PC-9 (cell line): ENCODE measurements at regions not wholly inside any gene's neighbourhood (a gene's known extent, or its start where the extent isn't known, plus 50 kb on each side); places are given as distances from the start of the nearest gene placed in this dataset.

Source experiments
- BruUV-seq: library from RNA; stranded (reverse); fragments of 400-500 nt; replicated peaks from 2 replicates; lab custom pipeline; 2021; lab: Mats Ljungman, UMichigan
- CTCF ChIA-PET: fragments of 300-600 bp; sonication (Branson Sonifier 250); formaldehyde crosslinking; loops from one replicate; lab custom pipeline; 2022; ENCODE audit warnings: antibody characterized with exemption; lab: Charles Lee
- POLR2A ChIA-PET: fragments of 300-600 bp; sonication (Branson Sonifier 250); formaldehyde crosslinking; loops from one replicate; lab custom pipeline; 2022; ENCODE audit warnings: antibody characterized with exemption; ENCODE audit not compliant: unreplicated experiment; lab: Charles Lee
- DNase-seq, 2 experiments: peaks; one replicate each; pipeline versions ENCODE4 v3.0.0 to v3.0.0-alpha.2; 2015 to 2022; ENCODE audit warnings: mixed read lengths in 1 of 2
- H2AFZ ChIP-seq: fragments of 200-600 bp; sonication (generic); 2 replicates; pipeline ENCODE4 v1.8.1; 2017; ENCODE audit warnings: antibody characterized with exemption
- H3F3A ChIP-seq: fragments of 200-600 bp; sonication (generic); 2 replicates; pipeline ENCODE4 v1.8.1; 2017; ENCODE audit warnings: antibody characterized with exemption, mild to moderate bottlenecking, low read depth; ENCODE audit not compliant: insufficient read depth
- H3K27ac ChIP-seq: fragments of 200-600 bp; sonication (generic); 2 replicates; pipeline ENCODE4 v1.6.1; 2016; ENCODE audit warnings: mixed run types
- H3K27me3 ChIP-seq: fragments of 200-600 bp; sonication (generic); 2 replicates; pipeline ENCODE4 v1.6.1; 2016; ENCODE audit warnings: low read depth, mixed run types; ENCODE audit not compliant: insufficient read depth
- H3K36me3 ChIP-seq: fragments of 200-600 bp; sonication (generic); 2 replicates; pipeline ENCODE4 v1.6.1; 2016; ENCODE audit warnings: low read depth, mixed run types
- H3K4me1 ChIP-seq: fragments of 200-600 bp; sonication (generic); replicated peaks from 2 replicates; pipeline ENCODE4 v1.6.1; 2016; ENCODE audit warnings: mixed run types; ENCODE audit not compliant: insufficient read depth
- H3K4me2 ChIP-seq: fragments of 200-600 bp; sonication (generic); 2 replicates; pipeline ENCODE4 v1.6.1; 2017; ENCODE audit warnings: mixed run types
- H3K4me3 ChIP-seq: fragments of 200-600 bp; sonication (generic); 2 replicates; pipeline ENCODE4 v1.6.1; 2016; ENCODE audit warnings: mixed run types
- H3K79me2 ChIP-seq: fragments of 200-600 bp; sonication (generic); 2 replicates; pipeline ENCODE4 v1.6.1; 2017; ENCODE audit warnings: low read depth, mixed run types
- H3K9me2 ChIP-seq: fragments of 200-600 bp; sonication (generic); 2 replicates; pipeline ENCODE4 v1.8.1; 2017; ENCODE audit warnings: mild to moderate bottlenecking; ENCODE audit not compliant: insufficient read depth
- H3K9me3 ChIP-seq: fragments of 200-600 bp; sonication (generic); 2 replicates; pipeline ENCODE4 v1.8.1; 2016; ENCODE audit warnings: low read depth; ENCODE audit not compliant: insufficient read depth
- H4K20me1 ChIP-seq: fragments of 200-600 bp; sonication (generic); 2 replicates; pipeline ENCODE4 v1.8.1; 2017; ENCODE audit not compliant: insufficient read depth
- EZH2 ChIP-seq: fragments of 200-600 bp; sonication (generic); IDR thresholded peaks from 2 replicates; pipeline ENCODE4 v1.8.0; 2017; ENCODE audit warnings: antibody characterized with exemption, low read depth
- intact Hi-C: fragments of 100-400 bp; cut with micrococcal nuclease; formaldehyde crosslinking; loops from one replicate; pipeline ENCODE4 v1.10.0; 2022; ENCODE audit not compliant: unreplicated experiment
- TF ChIP-seq, protein P1 (sequence below): fragments of 200-600 bp; sonication (generic); conservative IDR thresholded peaks from 2 replicates; pipeline ENCODE4 v1.6.1; 2017; ENCODE audit warnings: mixed run types, antibody characterized with exemption, mild to moderate bottlenecking, moderate library complexity

DNA sequence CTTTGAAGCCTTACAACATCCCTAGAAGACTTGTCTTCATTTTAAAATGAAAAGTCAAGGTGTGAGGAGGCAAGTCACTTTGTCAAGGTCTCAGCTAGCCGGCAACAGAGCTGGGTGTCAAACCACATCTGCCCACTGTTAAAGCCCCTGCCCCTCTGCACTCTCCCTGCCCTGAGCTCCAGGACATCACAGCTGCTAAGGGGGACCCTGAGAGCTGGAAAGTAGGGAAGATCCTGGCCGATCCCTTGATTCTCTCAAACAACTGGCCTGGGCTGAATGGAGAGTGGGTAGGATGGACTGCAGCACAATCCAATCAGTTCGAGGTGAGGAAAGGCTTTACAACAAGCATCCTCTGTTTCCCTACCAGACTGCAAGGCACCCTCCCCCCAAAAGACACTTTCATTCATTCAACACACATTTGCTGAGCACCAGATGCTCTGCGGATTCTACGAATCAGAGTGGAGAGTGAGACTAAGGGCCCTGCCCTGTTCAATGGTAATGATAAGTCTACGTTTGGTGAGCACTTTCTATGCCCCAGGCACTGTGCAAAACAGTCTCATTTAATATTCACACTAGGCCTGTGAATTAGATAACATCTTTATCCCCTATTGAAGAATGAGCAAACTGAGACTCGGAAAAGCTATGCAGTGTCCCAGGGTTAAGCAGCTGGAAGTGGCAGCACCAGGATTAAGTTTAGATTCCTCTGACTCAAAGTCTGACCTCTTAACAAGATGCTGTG is 148.1 kb downstream of the HERPUD2 start:
- TF ChIP-seq, protein P1, sequence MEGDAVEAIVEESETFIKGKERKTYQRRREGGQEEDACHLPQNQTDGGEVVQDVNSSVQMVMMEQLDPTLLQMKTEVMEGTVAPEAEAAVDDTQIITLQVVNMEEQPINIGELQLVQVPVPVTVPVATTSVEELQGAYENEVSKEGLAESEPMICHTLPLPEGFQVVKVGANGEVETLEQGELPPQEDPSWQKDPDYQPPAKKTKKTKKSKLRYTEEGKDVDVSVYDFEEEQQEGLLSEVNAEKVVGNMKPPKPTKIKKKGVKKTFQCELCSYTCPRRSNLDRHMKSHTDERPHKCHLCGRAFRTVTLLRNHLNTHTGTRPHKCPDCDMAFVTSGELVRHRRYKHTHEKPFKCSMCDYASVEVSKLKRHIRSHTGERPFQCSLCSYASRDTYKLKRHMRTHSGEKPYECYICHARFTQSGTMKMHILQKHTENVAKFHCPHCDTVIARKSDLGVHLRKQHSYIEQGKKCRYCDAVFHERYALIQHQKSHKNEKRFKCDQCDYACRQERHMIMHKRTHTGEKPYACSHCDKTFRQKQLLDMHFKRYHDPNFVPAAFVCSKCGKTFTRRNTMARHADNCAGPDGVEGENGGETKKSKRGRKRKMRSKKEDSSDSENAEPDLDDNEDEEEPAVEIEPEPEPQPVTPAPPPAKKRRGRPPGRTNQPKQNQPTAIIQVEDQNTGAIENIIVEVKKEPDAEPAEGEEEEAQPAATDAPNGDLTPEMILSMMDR = no peak
- no peak for TF ChIP-seq EZH2
- CTCF ChIA-PET = no interaction called here
- no TSS peak for BruUV-seq

DNA sequence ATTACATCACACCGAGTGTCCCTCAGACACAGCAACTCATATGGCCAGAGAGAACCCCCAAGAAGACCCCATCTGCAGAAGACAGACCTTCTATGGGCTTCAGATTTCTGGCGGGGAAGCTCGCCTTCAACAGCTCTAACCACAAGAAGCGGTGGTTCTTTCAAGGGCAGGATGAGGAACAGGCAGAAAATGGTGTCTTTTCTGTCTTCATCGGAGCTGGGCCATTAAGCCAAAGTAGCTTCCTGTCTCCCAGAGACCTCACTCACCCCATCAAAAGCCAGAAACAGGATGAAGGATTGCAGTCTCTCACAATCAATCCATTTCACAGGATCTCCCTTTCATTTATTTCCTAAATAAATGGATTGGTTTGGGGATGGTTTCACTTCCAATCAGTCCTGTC is 149.1 kb downstream of the HERPUD2 start:
- Histone ChIP-seq H3K27me3 (peaks cover 39% of the 10 kb centered on the region), H3F3A (no peaks in the 10 kb centered on the region), H3K36me3 (no peaks in the 10 kb centered on the region), H3K4me2 (no peak overlapping the region), H3K4me3 (no peak overlapping the region), H3K27ac (no peak overlapping the region), H3K9me3 (no peaks in the 10 kb centered on the region), H3K79me2 (no peaks in the 10 kb centered on the region), H3K9me2 (no peaks in the 10 kb centered on the region), H3K4me1 (no peaks in the 10 kb centered on the region), H4K20me1 (no peaks in the 10 kb centered on the region), H2AFZ (no peak overlapping the region)
- POLR2A ChIA-PET = interaction anchor here (0.7 kb wide), 1 partner anchor 660 kb away, joined by 3 read pairs; no protein-coding TSS in a partner anchor
- TF ChIP-seq, protein P1 = no peak
- TF ChIP-seq EZH2 = no peak
- CTCF ChIA-PET = no interaction called here
- no TSS peak for BruUV-seq
- intact Hi-C loops = no loop called here
- no peak for DNase-seq

More for the DNA sequence above, 148.1 kb downstream of the HERPUD2 start:
- POLR2A ChIA-PET = no interaction called here
- H3K9me2 ChIP-seq = no peaks in the 10 kb centered on the region
- H3F3A ChIP-seq = no peaks in the 10 kb centered on the region
- intact Hi-C loops = no loop called here
- DNase-seq = no peak
- no peak overlapping the region for H3K4me3 ChIP-seq
- H3K9me3 ChIP-seq = no peaks in the 10 kb centered on the region
- no peaks in the 10 kb centered on the region for H4K20me1 ChIP-seq
- H3K79me2 ChIP-seq = no peaks in the 10 kb centered on the region
- no peaks in the 10 kb centered on the region for H3K4me1 ChIP-seq
- H3K27me3 ChIP-seq = peaks cover 39% of the 10 kb centered on the region
- no peak overlapping the region for H3K4me2 ChIP-seq
- no peak overlapping the region for H2AFZ ChIP-seq
- H3K36me3 ChIP-seq = no peaks in the 10 kb centered on the region
- no peak overlapping the region for H3K27ac ChIP-seq

DNA sequence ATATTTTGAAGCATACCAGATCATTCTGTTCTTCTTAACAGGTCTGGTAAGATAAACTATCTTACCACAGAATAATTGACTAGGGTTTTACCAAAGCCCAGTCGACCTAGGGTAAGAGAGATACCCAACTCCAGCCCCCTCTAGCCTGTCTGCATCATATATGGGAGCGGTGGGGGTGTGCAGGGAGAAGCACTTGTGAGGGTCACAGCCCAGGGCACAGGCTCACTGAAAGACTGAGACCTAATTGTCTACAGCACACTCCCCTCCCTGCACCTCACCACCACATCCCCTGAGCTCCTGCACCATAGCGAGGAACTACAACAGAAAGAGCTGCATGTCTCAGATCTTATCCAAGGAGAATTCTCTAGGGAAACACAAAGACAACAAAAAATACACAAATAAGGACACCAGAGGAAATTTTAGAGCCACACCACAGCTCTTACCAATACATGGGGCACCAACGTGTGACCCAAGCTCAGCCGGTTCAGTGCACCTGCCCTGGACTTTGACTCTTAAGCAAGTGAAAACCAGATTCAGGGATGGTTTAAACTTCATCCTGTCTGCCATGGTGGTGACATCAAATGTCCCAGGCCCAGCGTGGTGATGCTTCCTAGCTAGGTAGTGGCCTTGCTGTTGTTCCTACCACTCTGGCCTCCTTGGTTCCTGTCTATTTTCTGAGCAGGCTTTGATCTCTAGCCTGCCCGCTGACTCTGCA is 150.8 kb downstream of the HERPUD2 start:
- Histone ChIP-seq H3K4me3 (no peak overlapping the region), H4K20me1 (no peaks in the 10 kb centered on the region), H3K9me2 (no peaks in the 10 kb centered on the region), H2AFZ (no peak overlapping the region), H3K27me3 (peaks cover 41% of the 10 kb centered on the region), H3K9me3 (no peaks in the 10 kb centered on the region), H3K4me1 (no peaks in the 10 kb centered on the region), H3K27ac (no peak overlapping the region), H3K4me2 (no peak overlapping the region), H3K79me2 (no peaks in the 10 kb centered on the region), H3K36me3 (no peaks in the 10 kb centered on the region), H3F3A (no peaks in the 10 kb centered on the region)
- ChIA-PET CTCF (no interaction called here), POLR2A (no interaction called here)
- no peak for DNase-seq
- intact Hi-C loops = no loop called here
- no peak for TF ChIP-seq EZH2
- BruUV-seq = no TSS peak
